Memory B cell (primary cell): ENCODE measurements at regions not wholly inside any gene's neighbourhood (a gene's known extent, or its start where the extent isn't known, plus 50 kb on each side); places are given as distances from the start of the nearest gene placed in this dataset.
"Not testable (repeated sequence)": the region's sequence is repeated elsewhere in the genome, so short reads cannot be mapped to it uniquely, and the experiment has no call there.

Experiments
- ATAC-seq: fragments of 150-1000 bp; cut with Tn5 transposase; 2 replicates; pipeline ENCODE4 v1.10.0; 2021; ENCODE audit warnings: low read depth, mild to moderate bottlenecking, moderate library complexity
- DNase-seq, 2 donors: peaks; one replicate each; pipeline ENCODE4 v3.0.0; 2022; ENCODE audit warnings: low spot score in 2 of 2
- H3K27ac Mint-ChIP-seq: one replicate; pipeline ENCODE4 v1.8.0; 2022; ENCODE audit warnings: mild to moderate bottlenecking, moderate library complexity, mixed read lengths
- H3K27me3 Mint-ChIP-seq: one replicate; pipeline ENCODE4 v1.8.0; 2022; ENCODE audit warnings: mixed read lengths
- H3K36me3 Mint-ChIP-seq: one replicate; pipeline ENCODE4 v1.8.0; 2022; ENCODE audit warnings: mild to moderate bottlenecking, mixed read lengths
- H3K4me1 Mint-ChIP-seq: one replicate; pipeline ENCODE4 v1.8.0; 2022; ENCODE audit warnings: mixed read lengths
- H3K4me3 Mint-ChIP-seq: one replicate; pipeline ENCODE4 v1.8.0; 2022; ENCODE audit warnings: mild to moderate bottlenecking, moderate library complexity, mixed read lengths
- H3K9me3 Mint-ChIP-seq: one replicate; pipeline ENCODE4 v1.8.0; 2022; ENCODE audit warnings: mixed read lengths

DNA sequence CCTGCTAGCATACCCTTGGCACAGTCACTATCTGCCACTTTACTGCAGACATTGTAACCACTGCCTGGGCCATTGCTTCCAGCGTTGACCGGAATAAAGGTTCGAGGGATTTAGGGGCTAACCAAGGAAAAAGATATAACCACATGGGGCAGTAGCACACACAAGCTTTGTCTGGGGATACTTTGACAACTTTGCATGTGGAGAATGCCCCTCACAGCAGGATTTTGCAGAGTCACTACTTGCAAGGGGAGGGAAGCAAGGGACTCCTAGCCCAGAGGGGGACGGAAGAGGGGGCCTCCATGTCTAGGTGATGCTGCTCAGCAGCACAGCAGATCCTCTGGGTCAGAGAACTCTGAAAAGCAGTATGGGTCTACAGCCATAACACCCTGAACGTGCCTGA is 138.7 kb downstream of the SPP2 start:
- H3K36me3 Mint-ChIP-seq: no peaks in the 10 kb centered on the region
- H3K9me3 Mint-ChIP-seq: peaks cover 2% of the 10 kb centered on the region
- no peak for ATAC-seq
- H3K27ac Mint-ChIP-seq: no peak overlapping the region
- peaks cover 5% of the 10 kb centered on the region for H3K4me1 Mint-ChIP-seq
- DNase-seq: no peak
- peaks cover 15% of the 10 kb centered on the region for H3K27me3 Mint-ChIP-seq
- H3K4me3 Mint-ChIP-seq: no peak overlapping the region

DNA sequence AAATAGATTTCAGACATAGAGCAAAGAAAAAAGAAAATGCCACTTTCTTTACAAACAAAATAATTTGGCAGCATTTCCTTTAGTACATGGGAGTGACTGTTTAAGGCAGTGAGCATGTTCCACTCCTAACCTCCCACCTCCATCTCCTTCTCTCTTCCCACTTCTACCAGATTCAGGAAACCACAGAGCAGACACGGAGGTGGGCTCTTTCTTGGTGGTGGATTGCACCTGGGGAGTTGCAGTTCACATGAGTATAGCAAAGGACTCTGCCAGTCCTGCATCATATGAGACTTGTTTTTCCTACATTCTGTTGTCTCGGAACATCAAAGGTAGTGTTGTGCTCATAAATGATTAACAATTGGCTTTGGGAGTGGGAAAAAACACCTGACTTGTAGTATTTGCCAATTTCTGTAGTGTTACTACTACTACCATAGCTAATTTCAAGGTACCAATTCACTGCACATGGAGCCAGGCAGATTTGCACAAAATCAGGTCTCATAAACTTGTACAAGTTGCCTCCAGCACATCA is 137.2 kb downstream of the SPP2 start:
- H3K4me1 Mint-ChIP-seq: peaks cover 5% of the 10 kb centered on the region
- peaks cover 19% of the 10 kb centered on the region for H3K27me3 Mint-ChIP-seq
- no peak overlapping the region for H3K4me3 Mint-ChIP-seq
- no peak for DNase-seq
- H3K9me3 Mint-ChIP-seq: peaks cover 2% of the 10 kb centered on the region
- no peaks in the 10 kb centered on the region for H3K36me3 Mint-ChIP-seq
- ATAC-seq: no peak
- no peak overlapping the region for H3K27ac Mint-ChIP-seq

GRCh38 chr2:234181121-234181520 is 130.6 kb downstream of the SPP2 start:
- DNase-seq (no peak), ATAC-seq (no peak)
- Mint-ChIP-seq H3K4me1 (no peaks in the 10 kb centered on the region), H3K27me3 (peaks cover 23% of the 10 kb centered on the region), H3K27ac (no peak overlapping the region), H3K4me3 (no peak overlapping the region), H3K36me3 (no peaks in the 10 kb centered on the region), H3K9me3 (no peaks in the 10 kb centered on the region)

DNA sequence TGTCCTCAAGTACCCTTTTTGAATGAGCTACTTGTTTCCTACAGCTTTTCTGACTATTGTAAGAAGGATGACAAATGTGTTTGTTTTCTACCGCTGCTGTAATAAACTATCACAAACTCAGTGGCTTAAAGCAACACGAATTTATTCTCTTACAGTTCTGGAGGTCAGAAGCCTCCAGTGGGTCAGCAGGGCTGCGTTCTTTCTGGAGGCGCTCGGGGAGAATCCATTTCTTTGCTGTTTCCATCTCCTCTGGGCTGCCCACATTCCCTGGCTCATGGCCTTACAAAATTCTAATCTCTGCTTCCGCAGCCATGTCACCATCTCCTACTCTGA is 128.5 kb downstream of the SPP2 start:
- H3K4me3 Mint-ChIP-seq: no peak overlapping the region
- no peak overlapping the region for H3K27ac Mint-ChIP-seq
- peaks cover 18% of the 10 kb centered on the region for H3K27me3 Mint-ChIP-seq
- H3K36me3 Mint-ChIP-seq: no peaks in the 10 kb centered on the region
- DNase-seq (no peak), ATAC-seq (no peak)
- no peaks in the 10 kb centered on the region for H3K4me1 Mint-ChIP-seq
- H3K9me3 Mint-ChIP-seq: no peaks in the 10 kb centered on the region

DNA sequence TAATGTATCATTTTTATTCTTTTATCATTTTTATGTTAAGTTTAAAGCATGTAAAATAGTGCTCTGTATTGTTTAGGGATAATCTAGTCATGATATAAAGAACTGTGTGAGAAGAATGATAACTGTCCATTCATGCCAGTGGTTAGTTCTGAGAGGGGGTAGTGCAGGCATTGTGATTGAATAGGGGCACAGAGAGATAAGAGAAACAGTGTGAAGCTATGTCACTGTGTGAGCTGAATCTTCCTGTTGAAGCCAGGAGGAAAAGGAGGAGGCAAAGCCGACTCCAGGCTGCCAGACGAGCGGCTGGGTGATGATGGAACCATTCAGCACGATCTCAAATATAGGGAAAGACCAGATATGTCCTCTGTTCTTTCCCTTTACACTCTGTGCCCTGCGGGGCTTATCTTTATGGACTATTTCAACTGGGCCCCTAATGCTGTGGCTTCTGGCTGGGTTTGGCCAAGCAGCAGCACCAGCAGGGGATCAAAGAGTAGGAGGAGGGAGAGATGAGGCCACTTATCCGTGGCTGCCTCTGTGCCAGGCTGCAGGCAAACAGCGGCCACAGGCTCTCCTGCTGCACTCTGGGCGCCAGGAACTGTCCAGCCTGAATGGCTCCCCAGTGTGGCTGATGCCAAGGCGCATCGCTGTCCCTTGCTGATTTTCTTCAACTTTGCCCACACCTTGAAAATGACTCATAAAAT is 128.0 kb downstream of the SPP2 start:
- Mint-ChIP-seq H3K4me3 (no peak overlapping the region), H3K36me3 (no peaks in the 10 kb centered on the region), H3K4me1 (no peaks in the 10 kb centered on the region), H3K27ac (no peak overlapping the region), H3K27me3 (peaks cover 17% of the 10 kb centered on the region), H3K9me3 (no peaks in the 10 kb centered on the region)
- DNase-seq: no peak
- no peak for ATAC-seq

- Mint-ChIP-seq H3K36me3 (no peaks in the 10 kb centered on the region), H3K27me3 (peaks cover 8% of the 10 kb centered on the region), H3K9me3 (no peaks in the 10 kb centered on the region), H3K4me3 (no peak overlapping the region), H3K4me1 (no peaks in the 10 kb centered on the region), H3K27ac (no peak overlapping the region)
- ATAC-seq (no peak), DNase-seq (no peak)
Observed at GRCh38 chr2:234175649-234176048, 125.1 kb downstream of the SPP2 start.

DNA sequence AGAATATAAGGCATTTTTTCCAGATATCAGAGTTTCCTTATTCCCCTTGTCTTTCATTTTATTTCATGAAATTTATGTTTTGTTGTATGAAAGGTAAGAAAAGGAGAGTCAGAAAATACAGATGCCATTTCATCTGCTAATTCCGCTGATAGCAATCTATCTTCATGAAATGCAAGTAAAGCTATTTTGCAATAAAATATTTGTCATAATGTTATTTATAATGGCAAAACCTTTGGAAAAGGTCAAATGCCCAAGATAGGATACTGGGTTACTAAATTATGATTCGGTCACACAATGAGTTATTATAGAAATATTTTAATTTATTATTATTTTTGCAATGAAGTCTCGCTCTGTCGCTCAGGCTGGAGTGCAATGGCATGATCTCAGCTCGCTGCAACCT is 124.2 kb downstream of the SPP2 start:
- Mint-ChIP-seq H3K27me3 (peaks cover 8% of the 10 kb centered on the region), H3K9me3 (no peaks in the 10 kb centered on the region), H3K27ac (no peak overlapping the region), H3K4me3 (no peak overlapping the region), H3K36me3 (no peaks in the 10 kb centered on the region), H3K4me1 (no peaks in the 10 kb centered on the region)
- DNase-seq: no peak
- ATAC-seq: no peak

DNA sequence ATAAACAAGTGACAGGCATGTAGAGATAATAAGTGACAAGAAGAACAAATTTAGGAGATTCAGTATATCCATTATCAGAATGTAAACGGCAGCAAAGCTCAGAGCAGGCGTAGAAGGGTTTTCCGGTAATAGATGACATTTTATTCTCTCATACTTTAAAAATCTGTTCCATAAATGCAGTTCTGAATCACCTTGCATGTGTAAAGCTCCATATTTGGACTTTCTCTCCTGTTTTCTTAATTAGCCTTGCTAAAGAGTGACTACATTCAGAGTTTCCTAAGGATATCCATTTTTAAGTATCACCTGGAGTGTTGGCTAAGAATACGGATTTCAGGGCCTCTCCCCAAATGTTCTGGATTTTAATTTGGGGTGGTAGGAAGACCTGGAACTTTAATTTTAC is 122.0 kb downstream of the SPP2 start:
- no peak for ATAC-seq
- Mint-ChIP-seq H3K27me3 (peaks cover 4% of the 10 kb centered on the region), H3K27ac (no peak overlapping the region), H3K4me1 (no peaks in the 10 kb centered on the region), H3K4me3 (no peak overlapping the region), H3K9me3 (no peaks in the 10 kb centered on the region), H3K36me3 (no peaks in the 10 kb centered on the region)
- no peak for DNase-seq

- Mint-ChIP-seq H3K27ac (no peak overlapping the region), H3K9me3 (no peaks in the 10 kb centered on the region), H3K4me3 (no peak overlapping the region), H3K4me1 (no peaks in the 10 kb centered on the region), H3K36me3 (no peaks in the 10 kb centered on the region), H3K27me3 (peaks cover 4% of the 10 kb centered on the region)
- ATAC-seq: no peak
- no peak for DNase-seq
Observed at GRCh38 chr2:234172066-234172465, 121.6 kb downstream of the SPP2 start.

DNA sequence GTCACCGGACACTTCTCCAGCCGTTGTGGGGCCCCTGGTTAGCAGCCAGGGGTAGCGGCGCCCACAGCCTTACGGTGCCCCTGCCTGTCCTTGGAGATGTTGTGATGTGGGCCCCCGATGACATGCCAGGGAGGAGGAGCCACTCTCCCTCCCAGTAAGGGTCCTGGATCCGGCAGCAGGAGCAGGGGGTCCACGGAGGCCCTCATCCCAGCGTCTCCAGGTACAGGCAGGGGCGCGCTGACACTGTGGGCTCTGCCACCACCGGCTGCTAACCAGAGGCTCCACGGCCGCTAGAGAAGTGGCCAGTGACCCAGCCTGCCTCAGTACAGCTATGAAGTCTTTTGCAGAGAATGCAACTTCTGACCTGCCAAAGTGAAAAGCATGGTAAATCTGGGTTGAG is 121.2 kb downstream of the SPP2 start:
- H3K27ac Mint-ChIP-seq: no peak overlapping the region
- H3K36me3 Mint-ChIP-seq: no peaks in the 10 kb centered on the region
- DNase-seq (no peak), ATAC-seq (no peak)
- peaks cover 4% of the 10 kb centered on the region for H3K27me3 Mint-ChIP-seq
- no peaks in the 10 kb centered on the region for H3K9me3 Mint-ChIP-seq
- H3K4me3 Mint-ChIP-seq: no peak overlapping the region
- H3K4me1 Mint-ChIP-seq: no peaks in the 10 kb centered on the region

DNA sequence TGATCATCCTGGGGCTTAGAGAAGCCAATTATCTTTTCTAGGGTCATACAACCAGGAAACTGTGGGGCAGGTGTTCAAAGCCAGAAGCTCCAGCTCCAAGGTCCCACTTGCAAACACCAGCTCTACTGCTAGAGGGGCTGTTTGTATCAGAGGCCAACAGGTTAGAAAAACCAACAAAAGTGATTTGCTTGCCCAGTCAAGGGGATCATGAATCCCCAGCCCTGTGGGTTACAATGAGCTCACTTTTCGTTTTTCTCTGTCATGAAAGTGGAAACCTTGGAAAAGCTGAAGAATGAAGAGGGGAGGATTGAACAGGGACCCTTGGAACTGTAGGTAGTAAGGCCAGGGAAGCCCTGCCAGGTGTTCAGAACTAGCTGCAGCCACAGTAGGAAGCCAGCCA is 119.2 kb downstream of the SPP2 start:
- Mint-ChIP-seq H3K4me3 (no peak overlapping the region), H3K36me3 (no peaks in the 10 kb centered on the region), H3K27me3 (peaks cover 2% of the 10 kb centered on the region), H3K9me3 (no peaks in the 10 kb centered on the region), H3K4me1 (peaks cover 12% of the 10 kb centered on the region), H3K27ac (no peak overlapping the region)
- DNase-seq (no peak), ATAC-seq (no peak)

- not testable (repeated sequence) for H3K9me3 Mint-ChIP-seq, DNase-seq, H3K4me3 Mint-ChIP-seq, H3K27me3 Mint-ChIP-seq, H3K27ac Mint-ChIP-seq, ATAC-seq, H3K36me3 Mint-ChIP-seq
- peaks cover 20% of the 10 kb centered on the region for H3K4me1 Mint-ChIP-seq
Observed at GRCh38 chr2:234168605-234169570, 118.4 kb downstream of the SPP2 start.

- no peaks in the 10 kb centered on the region for H3K9me3 Mint-ChIP-seq
- no peaks in the 10 kb centered on the region for H3K36me3 Mint-ChIP-seq
- ATAC-seq (no peak), DNase-seq (no peak)
- peaks cover 5% of the 10 kb centered on the region for H3K27me3 Mint-ChIP-seq
- no peak overlapping the region for H3K4me3 Mint-ChIP-seq
- no peak overlapping the region for H3K27ac Mint-ChIP-seq
- peaks cover 32% of the 10 kb centered on the region for H3K4me1 Mint-ChIP-seq
Observed at GRCh38 chr2:234166531-234166930, 116.0 kb downstream of the SPP2 start.

- no peak for ATAC-seq
- peak overlapping the region; percentile 56 for H3K27ac Mint-ChIP-seq
- H3K36me3 Mint-ChIP-seq: no peaks in the 10 kb centered on the region
- peak overlapping the region; percentile 38 for H3K4me3 Mint-ChIP-seq
- no peak for DNase-seq
- no peaks in the 10 kb centered on the region for H3K9me3 Mint-ChIP-seq
- H3K4me1 Mint-ChIP-seq: peaks cover 36% of the 10 kb centered on the region
- peaks cover 11% of the 10 kb centered on the region for H3K27me3 Mint-ChIP-seq
Observed at GRCh38 chr2:234165421-234165820, 114.9 kb downstream of the SPP2 start.
